ENCODE measurements at regions not wholly inside any gene's neighbourhood (a gene's known extent, or its start where the extent isn't known, plus 50 kb on each side); places are given as distances from the start of the nearest gene placed in this dataset.

GRCh38 chr18:78418379-78418778, 561.2 kb upstream of the SALL3 start:
- no peaks in the 10 kb centered on the region for H3K4me1 ChIP-seq
- in situ Hi-C loops (cut with MboI; ENCODE audit: low pct_ligation_motif_present in 1 of 4, low pct_unique_long_range_greater_than_20kb in 1 of 4, low sequenced_read_pairs in 3 of 4): no loop called here
- H3K27ac ChIP-seq: no peak overlapping the region
- TF ChIP-seq CTCF (IDR thresholded peaks at IDR 0.05): no peak
- TF ChIP-seq POLR2AphosphoS5 (IDR thresholded peaks at IDR 0.05): no peak
- no peak for TF ChIP-seq POLR2A (IDR thresholded peaks at IDR 0.05)
- no peak for TF ChIP-seq EP300 (IDR thresholded peaks at IDR 0.05; ENCODE audit: low read depth)
- WGBS, 2 donors (ENCODE audit: low coverage in 1 of 2): 61 to 73% methylated on average over 1 to 7 of the region's 7 CpGs
- no peaks in the 10 kb centered on the region for H3K9me3 ChIP-seq
- no peaks in the 10 kb centered on the region for H3K27me3 ChIP-seq
- no peak for DNase-seq
- H3K36me3 ChIP-seq: no peaks in the 10 kb centered on the region
- intact Hi-C loops (cut with DNase I; ENCODE audit: low total_unique reads): no loop called here
- no peak overlapping the region for H3K4me3 ChIP-seq

- 68 to 80% methylated on average over 5 to 7 of the region's 7 CpGs for WGBS, 2 donors (ENCODE audit: low coverage in 1 of 2)
- intact Hi-C loops (cut with DNase I; ENCODE audit: low total_unique reads): no loop called here
- Histone ChIP-seq H3K27me3 (no peaks in the 10 kb centered on the region), H3K9me3 (no peaks in the 10 kb centered on the region), H3K4me1 (no peaks in the 10 kb centered on the region), H3K36me3 (no peaks in the 10 kb centered on the region), H3K4me3 (no peak overlapping the region), H3K27ac (no peak overlapping the region)
- in situ Hi-C loops (cut with MboI; ENCODE audit: low pct_ligation_motif_present in 1 of 4, low pct_unique_long_range_greater_than_20kb in 1 of 4, low sequenced_read_pairs in 3 of 4): no loop called here
- TF ChIP-seq EP300 (IDR thresholded peaks at IDR 0.05; ENCODE audit: low read depth): no peak
- no peak for TF ChIP-seq CTCF (IDR thresholded peaks at IDR 0.05)
- TF ChIP-seq POLR2AphosphoS5 (IDR thresholded peaks at IDR 0.05): no peak
- no peak for TF ChIP-seq POLR2A (IDR thresholded peaks at IDR 0.05)
- DNase-seq: no peak
These were observed 560.4 kb upstream of the SALL3 start for GRCh38 chr18:78419171-78419570.

- TF ChIP-seq CTCF (IDR thresholded peaks at IDR 0.05) (no peak), POLR2AphosphoS5 (IDR thresholded peaks at IDR 0.05) (no peak)
- H3K4me1 ChIP-seq: no peaks in the 10 kb centered on the region
- no peaks in the 10 kb centered on the region for H3K27me3 ChIP-seq
- H3K27ac ChIP-seq: no peak overlapping the region
- no peaks in the 10 kb centered on the region for H3K36me3 ChIP-seq
- in situ Hi-C loops (cut with MboI; ENCODE audit: low pct_ligation_motif_present in 1 of 4, low pct_unique_long_range_greater_than_20kb in 1 of 4, low sequenced_read_pairs in 3 of 4): no loop called here
- no peaks in the 10 kb centered on the region for H3K9me3 ChIP-seq
- no peak for DNase-seq
- no peak overlapping the region for H3K4me3 ChIP-seq
- intact Hi-C loops (cut with DNase I; ENCODE audit: low total_unique reads): no loop called here
- 86 to 94% methylated on average over 5 to 10 of the region's 10 CpGs for WGBS, 2 donors (ENCODE audit: low coverage in 1 of 2)
These were observed 559.5 kb upstream of the SALL3 start for GRCh38 chr18:78420116-78420515.

GRCh38 chr18:78421392-78421791, 558.2 kb upstream of the SALL3 start:
- H3K9me3 ChIP-seq: no peaks in the 10 kb centered on the region
- H3K27me3 ChIP-seq: no peaks in the 10 kb centered on the region
- H3K36me3 ChIP-seq: no peaks in the 10 kb centered on the region
- H3K27ac ChIP-seq: no peak overlapping the region
- no peaks in the 10 kb centered on the region for H3K4me1 ChIP-seq
- 62% methylated on average over 1 of the region's 1 CpG; no CpG with 5 or more reads in 1 of the 2 donors for WGBS, 2 donors (ENCODE audit: low coverage in 1 of 2)
- in situ Hi-C loops (cut with MboI; ENCODE audit: low pct_ligation_motif_present in 1 of 4, low pct_unique_long_range_greater_than_20kb in 1 of 4, low sequenced_read_pairs in 3 of 4): no loop called here
- DNase-seq: no peak
- no peak for TF ChIP-seq CTCF (IDR thresholded peaks at IDR 0.05)
- TF ChIP-seq POLR2A (IDR thresholded peaks at IDR 0.05): no peak
- no peak for TF ChIP-seq EP300 (IDR thresholded peaks at IDR 0.05; ENCODE audit: low read depth)
- TF ChIP-seq POLR2AphosphoS5 (IDR thresholded peaks at IDR 0.05): no peak
- no peak overlapping the region for H3K4me3 ChIP-seq
- intact Hi-C loops (cut with DNase I; ENCODE audit: low total_unique reads): no loop called here
